ENCODE measurements at regions not wholly inside any gene's neighbourhood (a gene's known extent, or its start where the extent isn't known, plus 50 kb on each side); places are given as distances from the start of the nearest gene placed in this dataset.

DNA sequence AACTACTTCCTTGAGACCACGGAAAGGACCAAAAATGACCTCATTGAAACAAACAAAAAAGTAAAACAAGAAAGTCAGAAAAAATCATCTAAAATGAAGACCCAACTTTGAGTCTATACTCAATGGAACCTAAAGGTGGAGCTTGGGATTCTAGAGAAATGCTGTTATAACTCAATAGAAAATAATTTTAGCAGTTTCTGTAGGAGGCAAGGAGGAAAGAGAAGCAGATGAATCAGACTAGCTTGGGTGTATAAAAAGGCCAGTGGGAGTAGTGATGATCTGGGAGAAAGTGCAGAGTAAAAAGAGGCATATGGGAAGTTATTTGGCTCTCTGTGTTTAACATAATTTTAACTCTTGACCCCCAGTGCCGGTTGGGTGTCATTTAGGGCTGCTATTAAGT lies 94.4 kb downstream of the TMCO5A start:
- Histone ChIP-seq H3K9ac (ENCODE audit: low read depth, low read length) (no peak overlapping the region), H3K9me3 (ENCODE audit: control insufficient read depth, insufficient read depth, low read length) (no peaks in the 10 kb centered on the region), H3K4me3 (ENCODE audit: low read depth, low read length) (no peak overlapping the region), H3K36me3 (ENCODE audit: control insufficient read depth, insufficient read depth, low read length) (no peaks in the 10 kb centered on the region), H3K4me1 (ENCODE audit: control insufficient read depth, insufficient read depth, low read length) (no peaks in the 10 kb centered on the region), H3K27ac (ENCODE audit: low read depth, low read length) (no peak overlapping the region), H3K27me3 (ENCODE audit: control insufficient read depth, insufficient read depth, low read length) (no peaks in the 10 kb centered on the region)

DNA sequence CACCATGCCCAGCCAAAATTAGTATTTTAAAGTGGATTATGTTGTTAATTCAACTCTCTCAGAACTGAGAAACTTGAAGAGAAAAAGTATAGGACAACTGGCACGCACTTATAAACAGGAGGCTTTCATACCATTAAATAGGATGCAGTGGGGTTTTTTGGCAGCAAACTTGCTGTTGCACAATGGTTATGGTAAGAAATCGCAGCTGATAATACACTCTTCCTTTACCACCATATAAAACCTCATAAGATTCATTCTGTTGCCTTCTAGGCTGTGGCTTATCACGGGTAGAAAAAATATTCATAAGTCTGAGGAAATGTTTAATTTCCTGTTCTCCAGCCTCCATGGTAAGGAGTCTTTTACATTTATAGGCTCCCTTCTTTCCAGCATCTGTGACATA lies 95.3 kb downstream of the TMCO5A start:
- H3K4me1 ChIP-seq (ENCODE audit: control insufficient read depth, insufficient read depth, low read length): no peaks in the 10 kb centered on the region
- H3K27me3 ChIP-seq (ENCODE audit: control insufficient read depth, insufficient read depth, low read length): no peaks in the 10 kb centered on the region
- H3K9ac ChIP-seq (ENCODE audit: low read depth, low read length): no peak overlapping the region
- H3K4me3 ChIP-seq (ENCODE audit: low read depth, low read length): no peak overlapping the region
- H3K27ac ChIP-seq (ENCODE audit: low read depth, low read length): no peak overlapping the region
- no peaks in the 10 kb centered on the region for H3K36me3 ChIP-seq (ENCODE audit: control insufficient read depth, insufficient read depth, low read length)
- no peaks in the 10 kb centered on the region for H3K9me3 ChIP-seq (ENCODE audit: control insufficient read depth, insufficient read depth, low read length)

- Histone ChIP-seq H3K4me1 (ENCODE audit: control insufficient read depth, insufficient read depth, low read length) (no peaks in the 10 kb centered on the region), H3K4me3 (ENCODE audit: low read depth, low read length) (no peak overlapping the region), H3K27ac (ENCODE audit: low read depth, low read length) (no peak overlapping the region), H3K27me3 (ENCODE audit: control insufficient read depth, insufficient read depth, low read length) (no peaks in the 10 kb centered on the region), H3K9ac (ENCODE audit: low read depth, low read length) (no peak overlapping the region), H3K9me3 (ENCODE audit: control insufficient read depth, insufficient read depth, low read length) (no peaks in the 10 kb centered on the region), H3K36me3 (ENCODE audit: control insufficient read depth, insufficient read depth, low read length) (no peaks in the 10 kb centered on the region)
These were observed 96.2 kb downstream of the TMCO5A start for GRCh38 chr15:38030609-38031008.

DNA sequence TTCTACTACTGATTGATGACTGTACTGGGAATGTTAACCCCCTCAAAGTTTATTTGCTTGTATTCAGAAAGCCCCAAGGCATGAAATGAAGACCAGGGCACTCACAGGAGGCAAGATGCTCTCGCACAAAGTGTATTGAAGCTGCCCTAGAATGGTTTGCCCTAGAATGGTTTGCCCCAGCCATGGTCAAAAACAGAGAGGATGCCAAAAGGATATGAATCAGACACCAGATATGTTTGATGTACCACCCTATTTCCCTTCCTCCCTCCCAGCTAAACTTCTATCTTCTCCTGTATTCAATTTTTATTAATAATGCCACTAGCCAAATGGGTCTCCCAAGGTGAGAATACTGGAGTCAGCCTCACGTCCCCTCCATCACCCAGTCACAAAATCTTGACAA lies 101.3 kb downstream of the TMCO5A start:
- Histone ChIP-seq H3K27me3 (ENCODE audit: control insufficient read depth, insufficient read depth, low read length) (no peaks in the 10 kb centered on the region), H3K4me1 (ENCODE audit: control insufficient read depth, insufficient read depth, low read length) (no peaks in the 10 kb centered on the region), H3K9me3 (ENCODE audit: control insufficient read depth, insufficient read depth, low read length) (no peaks in the 10 kb centered on the region), H3K27ac (ENCODE audit: low read depth, low read length) (no peak overlapping the region), H3K36me3 (ENCODE audit: control insufficient read depth, insufficient read depth, low read length) (no peaks in the 10 kb centered on the region), H3K4me3 (ENCODE audit: low read depth, low read length) (no peak overlapping the region), H3K9ac (ENCODE audit: low read depth, low read length) (no peak overlapping the region)

DNA sequence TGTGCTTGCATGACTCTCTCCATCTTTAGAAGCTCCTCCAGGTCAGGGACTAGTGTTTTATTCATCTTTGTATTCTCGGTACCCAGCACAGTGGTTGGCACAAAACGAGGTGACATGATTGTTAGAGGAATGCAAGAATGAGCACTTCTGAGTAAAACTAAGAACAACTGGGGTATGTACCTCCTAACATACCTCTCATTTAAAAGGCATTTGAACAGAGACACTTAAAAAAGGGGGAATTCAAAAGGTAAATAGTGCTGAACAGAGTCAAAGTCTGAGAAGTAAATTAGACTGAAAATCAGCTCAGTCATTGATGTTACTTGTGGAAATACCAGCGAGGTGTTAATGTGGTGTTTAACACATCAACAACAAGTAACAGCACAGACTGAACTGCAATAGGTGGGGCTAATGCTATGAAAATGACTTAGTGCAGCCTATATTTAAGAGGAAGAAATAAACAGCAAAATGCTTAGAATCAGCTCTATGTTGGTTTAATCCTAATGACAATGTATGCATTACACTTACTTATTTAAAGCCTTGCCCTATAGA lies 102.4 kb downstream of the TMCO5A start:
- H3K4me1 ChIP-seq (ENCODE audit: control insufficient read depth, insufficient read depth, low read length): peaks cover under 1% of the 10 kb centered on the region; the same call in 1 of the 2 replicates
- no peaks in the 10 kb centered on the region for H3K36me3 ChIP-seq (ENCODE audit: control insufficient read depth, insufficient read depth, low read length)
- no peaks in the 10 kb centered on the region for H3K27me3 ChIP-seq (ENCODE audit: control insufficient read depth, insufficient read depth, low read length)
- H3K27ac ChIP-seq (ENCODE audit: low read depth, low read length): no peak overlapping the region
- H3K9ac ChIP-seq (ENCODE audit: low read depth, low read length): no peak overlapping the region
- H3K4me3 ChIP-seq (ENCODE audit: low read depth, low read length): no peak overlapping the region
- no peaks in the 10 kb centered on the region for H3K9me3 ChIP-seq (ENCODE audit: control insufficient read depth, insufficient read depth, low read length)

DNA sequence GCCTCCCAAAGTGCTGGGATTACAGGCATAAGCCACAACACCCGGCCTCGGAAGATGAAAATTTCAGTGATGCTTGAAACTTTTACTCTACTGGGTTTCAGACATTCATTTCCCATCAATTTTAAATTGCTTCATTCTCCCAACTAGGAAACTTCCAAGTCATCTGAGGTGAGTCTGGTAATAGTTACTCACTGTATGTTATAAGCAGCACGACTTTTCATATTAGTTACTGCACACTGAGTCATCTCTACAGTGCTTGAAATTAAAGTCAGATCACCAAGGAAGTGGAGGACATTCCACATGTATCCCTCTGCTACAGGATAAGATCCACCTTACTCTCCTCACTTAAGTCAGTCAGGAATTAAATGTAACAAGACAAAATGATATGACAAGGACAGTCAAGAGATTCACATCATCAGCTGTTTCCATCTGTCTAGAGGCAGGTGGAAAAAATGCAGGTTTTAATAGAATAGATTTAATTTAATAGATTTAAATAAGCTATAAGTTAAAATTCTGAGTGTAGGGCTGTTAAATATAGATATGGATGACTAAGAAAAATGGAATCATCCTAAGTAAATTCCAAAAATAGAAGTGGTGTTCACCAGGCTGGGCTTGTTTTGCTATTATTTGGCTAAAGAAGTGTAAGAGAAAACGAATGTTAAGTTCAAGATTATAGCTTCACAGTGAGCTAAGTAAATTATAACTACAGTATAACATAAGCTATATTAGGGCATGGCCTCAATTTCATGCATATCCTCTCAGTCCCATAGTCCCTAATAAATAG lies 104.4 kb downstream of the TMCO5A start:
- no peaks in the 10 kb centered on the region for H3K27me3 ChIP-seq (ENCODE audit: control insufficient read depth, insufficient read depth, low read length)
- H3K36me3 ChIP-seq (ENCODE audit: control insufficient read depth, insufficient read depth, low read length): no peaks in the 10 kb centered on the region
- no peak overlapping the region for H3K4me3 ChIP-seq (ENCODE audit: low read depth, low read length)
- H3K9ac ChIP-seq (ENCODE audit: low read depth, low read length): no peak overlapping the region
- H3K4me1 ChIP-seq (ENCODE audit: control insufficient read depth, insufficient read depth, low read length): peaks cover 11% of the 10 kb centered on the region; the same call in 1 of the 2 replicates
- H3K9me3 ChIP-seq (ENCODE audit: control insufficient read depth, insufficient read depth, low read length): no peaks in the 10 kb centered on the region
- no peak overlapping the region for H3K27ac ChIP-seq (ENCODE audit: low read depth, low read length)

- peaks cover 11% of the 10 kb centered on the region; the same call in 1 of the 2 replicates for H3K4me1 ChIP-seq (ENCODE audit: control insufficient read depth, insufficient read depth, low read length)
These were observed 106.2 kb downstream of the TMCO5A start for GRCh38 chr15:38040615-38041014.

GRCh38 chr15:38041576-38041975 lies 107.1 kb downstream of the TMCO5A start:
- Histone ChIP-seq H3K27ac (ENCODE audit: low read depth, low read length) (no peak overlapping the region), H3K9me3 (ENCODE audit: control insufficient read depth, insufficient read depth, low read length) (no peaks in the 10 kb centered on the region), H3K36me3 (ENCODE audit: control insufficient read depth, insufficient read depth, low read length) (no peaks in the 10 kb centered on the region), H3K4me3 (ENCODE audit: low read depth, low read length) (no peak overlapping the region), H3K9ac (ENCODE audit: low read depth, low read length) (no peak overlapping the region), H3K27me3 (ENCODE audit: control insufficient read depth, insufficient read depth, low read length) (no peaks in the 10 kb centered on the region), H3K4me1 (ENCODE audit: control insufficient read depth, insufficient read depth, low read length) (peaks cover 11% of the 10 kb centered on the region; the same call in 1 of the 2 replicates)

More at GRCh38 chr15:38040615-38041014, 106.2 kb downstream of the TMCO5A start:
- H3K9ac ChIP-seq (ENCODE audit: low read depth, low read length): no peak overlapping the region
- H3K9me3 ChIP-seq (ENCODE audit: control insufficient read depth, insufficient read depth, low read length): no peaks in the 10 kb centered on the region
- no peak overlapping the region for H3K4me3 ChIP-seq (ENCODE audit: low read depth, low read length)
- H3K36me3 ChIP-seq (ENCODE audit: control insufficient read depth, insufficient read depth, low read length): no peaks in the 10 kb centered on the region
- H3K27ac ChIP-seq (ENCODE audit: low read depth, low read length): no peak overlapping the region
- no peaks in the 10 kb centered on the region for H3K27me3 ChIP-seq (ENCODE audit: control insufficient read depth, insufficient read depth, low read length)

GRCh38 chr15:38042211-38042610 lies 107.8 kb downstream of the TMCO5A start:
- Histone ChIP-seq H3K9ac (ENCODE audit: low read depth, low read length) (no peak overlapping the region), H3K4me3 (ENCODE audit: low read depth, low read length) (no peak overlapping the region), H3K36me3 (ENCODE audit: control insufficient read depth, insufficient read depth, low read length) (no peaks in the 10 kb centered on the region)

DNA sequence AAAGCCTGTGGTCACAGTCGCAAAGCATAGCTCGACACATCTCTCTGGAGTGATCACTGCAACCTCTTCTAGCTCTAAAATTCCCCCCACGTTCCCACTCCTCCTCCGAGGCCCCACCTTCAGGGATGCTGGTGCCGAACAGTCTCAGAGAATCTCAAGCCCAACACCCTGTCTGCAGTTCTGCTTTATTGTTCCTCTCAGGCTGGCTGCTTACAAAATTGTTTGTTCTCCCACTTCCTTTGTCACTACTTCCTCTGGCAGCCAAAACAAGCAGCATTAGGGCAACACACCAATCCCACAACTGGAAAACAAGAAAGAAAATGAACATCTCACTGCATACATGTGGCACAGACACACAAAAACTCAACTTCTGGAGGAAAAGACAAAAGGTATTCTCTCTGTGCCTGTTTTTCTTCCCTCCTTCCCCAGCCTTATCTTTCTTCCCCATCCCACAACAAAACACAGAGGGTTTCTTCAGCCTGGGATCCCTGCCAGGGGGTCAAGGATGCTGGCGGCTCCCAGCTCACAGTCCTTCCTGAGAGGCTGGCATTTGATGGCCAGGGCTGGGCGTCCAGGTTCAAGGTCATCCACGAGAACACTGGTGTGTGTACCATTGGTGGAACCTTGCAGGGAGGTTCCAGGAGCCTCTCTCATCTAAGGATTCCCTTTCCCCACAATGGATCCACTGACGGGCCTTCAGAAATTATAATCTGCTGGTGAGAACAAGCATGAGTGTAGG lies 108.4 kb downstream of the TMCO5A start:
- H3K9ac ChIP-seq (ENCODE audit: low read depth, low read length): no peak overlapping the region
- no peaks in the 10 kb centered on the region for H3K9me3 ChIP-seq (ENCODE audit: control insufficient read depth, insufficient read depth, low read length)
- no peaks in the 10 kb centered on the region for H3K36me3 ChIP-seq (ENCODE audit: control insufficient read depth, insufficient read depth, low read length)
- H3K4me3 ChIP-seq (ENCODE audit: low read depth, low read length): no peak overlapping the region
- H3K27me3 ChIP-seq (ENCODE audit: control insufficient read depth, insufficient read depth, low read length): no peaks in the 10 kb centered on the region
- H3K4me1 ChIP-seq (ENCODE audit: control insufficient read depth, insufficient read depth, low read length): peaks cover 11% of the 10 kb centered on the region; the same call in 1 of the 2 replicates
- H3K27ac ChIP-seq (ENCODE audit: low read depth, low read length): no peak overlapping the region

More at GRCh38 chr15:38042211-38042610, 107.8 kb downstream of the TMCO5A start:
- Histone ChIP-seq H3K4me1 (ENCODE audit: control insufficient read depth, insufficient read depth, low read length) (peaks cover 11% of the 10 kb centered on the region; the same call in 1 of the 2 replicates), H3K27me3 (ENCODE audit: control insufficient read depth, insufficient read depth, low read length) (no peaks in the 10 kb centered on the region), H3K27ac (ENCODE audit: low read depth, low read length) (no peak overlapping the region), H3K9me3 (ENCODE audit: control insufficient read depth, insufficient read depth, low read length) (no peaks in the 10 kb centered on the region)

Data from HUES48 (cell line).